SHP77 treated with DMSO at 0.1 percent for 48 hours (cell line): ENCODE measurements at regions not wholly inside any gene's neighbourhood (a gene's known extent, or its start where the extent isn't known, plus 50 kb on each side); places are given as distances from the start of the nearest gene placed in this dataset.
"Not testable (repeated sequence)": the region's sequence is repeated elsewhere in the genome, so short reads cannot be mapped to it uniquely, and the experiment has no call there.

Source experiments
- DNase-seq: peaks from one replicate; lab custom pipeline; 2025; lab: John Stamatoyannopoulos, UW

DNA sequence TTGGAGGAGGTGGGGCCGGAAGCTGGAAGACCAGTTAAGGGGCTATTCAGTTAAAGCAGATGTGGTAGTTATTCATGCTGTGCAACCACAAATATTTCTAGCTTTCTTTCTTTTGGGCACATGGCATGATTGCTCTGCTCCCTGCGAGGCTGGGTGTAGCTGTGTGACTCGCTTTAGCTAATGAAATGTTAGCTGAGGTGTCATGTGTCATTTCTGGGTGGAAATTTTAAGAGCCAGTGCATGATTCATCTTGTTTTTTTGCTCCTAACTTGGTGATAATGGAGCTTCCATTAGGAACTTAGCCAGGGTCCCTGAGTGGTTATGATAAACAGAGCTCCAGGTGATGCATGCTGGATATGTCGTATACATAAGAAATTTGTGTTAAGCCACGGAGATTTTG is 300.6 kb downstream of the SATB1 start:
- no peak for DNase-seq

- DNase-seq: no peak
Measured at GRCh38 chr3:18122264-18122663, 302.9 kb downstream of the SATB1 start.

DNA sequence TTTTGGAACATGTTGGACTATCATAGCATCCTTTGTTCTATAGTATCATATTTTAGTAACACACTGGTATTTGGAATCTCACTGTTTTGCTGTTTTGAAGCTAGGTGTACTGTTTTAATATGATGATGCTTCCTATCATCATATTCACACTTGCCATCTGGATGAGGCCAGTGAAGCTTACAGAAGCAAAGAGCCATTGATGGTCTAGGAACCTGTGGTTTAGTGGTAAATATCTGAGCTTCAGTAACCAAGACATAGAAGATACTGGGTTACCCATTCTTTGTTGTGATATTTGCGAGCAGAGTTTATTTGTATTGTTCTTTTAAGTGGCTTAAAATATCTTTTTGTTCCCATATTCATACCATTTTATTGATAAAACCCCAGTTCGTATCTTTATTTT is 304.1 kb downstream of the SATB1 start:
- no peak for DNase-seq

GRCh38 chr3:18119866-18120265 is 305.3 kb downstream of the SATB1 start:
- no peak for DNase-seq

GRCh38 chr3:18114894-18115293 is 310.2 kb downstream of the SATB1 start:
- DNase-seq: no peak

GRCh38 chr3:18113417-18113816 is 311.7 kb downstream of the SATB1 start:
- DNase-seq: no peak

- DNase-seq: no peak
Measured at GRCh38 chr3:18112674-18113375, 312.3 kb downstream of the SATB1 start.

- no peak for DNase-seq
Measured at GRCh38 chr3:18111796-18112232, 313.3 kb downstream of the SATB1 start.

- no peak for DNase-seq
Measured at GRCh38 chr3:18103591-18103990, 321.5 kb downstream of the SATB1 start.

DNA sequence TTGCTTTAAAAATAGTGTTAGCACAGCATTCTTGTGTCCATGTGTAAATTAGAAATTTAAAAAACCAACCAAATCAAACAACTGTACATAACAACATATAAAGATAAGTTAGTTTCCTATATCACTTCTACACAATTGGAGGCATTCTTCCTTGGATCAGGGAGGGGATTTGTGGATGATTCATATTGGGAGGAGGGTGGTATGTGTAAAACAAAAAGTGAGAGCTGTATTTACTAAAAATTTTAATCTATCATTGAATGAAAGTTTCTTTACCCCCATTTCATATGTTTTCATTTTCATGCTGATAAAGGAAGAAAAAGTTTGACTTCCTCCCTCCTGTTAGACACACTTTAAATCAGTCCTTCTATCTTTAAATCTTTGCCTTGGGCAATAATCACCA is 325.0 kb downstream of the SATB1 start:
- no peak for DNase-seq

DNA sequence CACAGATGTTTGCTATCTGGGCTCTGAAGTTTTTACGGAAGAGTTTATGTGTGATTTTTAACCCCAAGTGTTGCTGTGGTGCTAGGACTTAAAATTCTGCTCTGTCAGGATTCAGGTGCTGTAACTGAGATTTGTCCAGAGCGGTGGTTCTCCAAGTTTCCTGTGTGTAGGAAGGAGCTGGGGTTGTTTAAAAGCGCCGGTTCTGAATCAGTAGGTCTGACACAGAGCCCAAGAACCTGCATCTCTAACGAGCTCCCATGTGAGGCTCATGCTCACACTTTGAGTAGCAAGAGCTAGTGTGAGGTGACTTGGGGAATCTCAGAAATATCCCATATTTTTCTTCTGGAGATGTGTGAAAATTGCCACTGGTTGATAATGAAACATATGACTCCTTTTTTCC is 325.5 kb downstream of the SATB1 start:
- DNase-seq: no peak

DNA sequence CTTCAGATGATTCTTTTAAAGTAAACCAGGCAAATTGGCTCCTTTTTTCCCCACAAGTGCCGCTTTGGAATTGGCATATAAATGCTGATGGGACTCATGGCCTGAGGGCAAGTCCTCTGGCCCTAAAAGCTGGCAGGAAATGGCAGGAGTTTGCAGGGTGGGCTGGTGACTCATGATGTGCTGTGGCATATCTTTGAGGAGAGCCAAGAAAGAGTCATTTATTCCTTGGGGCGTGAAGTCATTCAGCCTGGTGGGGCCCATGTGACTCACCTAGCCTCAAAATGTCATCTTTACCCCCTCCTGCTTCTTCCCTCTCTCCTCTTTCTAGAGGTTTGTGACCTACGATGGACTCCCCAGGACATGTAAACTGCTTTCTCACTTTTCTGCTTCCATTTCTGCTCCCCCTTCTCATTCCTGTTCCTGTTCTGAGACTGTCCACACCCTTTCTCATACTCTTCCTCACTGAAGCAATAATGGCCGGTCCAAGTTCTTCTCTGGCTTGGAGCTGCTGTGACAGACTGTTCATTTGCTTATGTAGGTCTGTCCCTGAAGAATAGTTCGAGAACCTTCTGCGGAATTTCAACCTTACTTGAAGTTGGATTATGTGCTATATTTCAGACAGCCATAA is 326.1 kb downstream of the SATB1 start:
- DNase-seq: no peak

DNA sequence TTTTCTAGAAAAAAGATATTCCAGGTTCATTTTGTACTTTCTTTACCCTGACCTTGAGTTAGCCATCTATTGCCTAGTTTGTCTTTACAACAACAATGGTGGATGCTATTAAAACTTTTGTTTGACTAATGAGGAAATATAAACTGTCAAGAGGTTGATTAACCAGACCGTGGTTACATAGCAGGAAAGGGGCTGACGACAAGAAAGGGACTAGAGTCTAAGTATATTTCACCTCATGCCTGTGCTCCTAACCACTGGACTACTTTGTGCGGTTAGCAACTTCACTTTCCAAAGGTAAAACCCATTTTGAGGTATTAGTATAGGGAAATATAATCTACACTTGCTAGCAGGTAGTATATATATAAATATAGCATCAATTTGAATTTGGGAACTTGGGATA is 327.1 kb downstream of the SATB1 start:
- DNase-seq: no peak

DNA sequence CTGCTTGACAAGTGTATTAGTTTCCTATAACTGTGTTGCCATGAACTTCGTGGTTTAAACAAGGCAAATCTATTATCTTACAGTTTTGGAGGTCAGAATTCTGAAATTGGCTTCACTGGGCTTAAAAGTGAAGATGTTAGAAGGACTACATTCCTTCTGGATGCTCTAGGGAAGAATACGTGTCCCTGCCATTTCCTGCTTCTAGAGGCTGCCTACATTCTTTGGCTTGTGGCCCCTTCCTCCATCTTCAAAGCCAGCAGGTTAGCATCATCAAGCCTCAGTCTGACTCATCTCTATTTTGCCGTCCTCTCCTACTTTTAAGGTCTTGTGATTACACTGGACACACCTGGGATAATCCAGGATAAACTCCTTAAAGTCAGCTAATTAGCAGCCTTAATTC is 327.7 kb downstream of the SATB1 start:
- no peak for DNase-seq

DNA sequence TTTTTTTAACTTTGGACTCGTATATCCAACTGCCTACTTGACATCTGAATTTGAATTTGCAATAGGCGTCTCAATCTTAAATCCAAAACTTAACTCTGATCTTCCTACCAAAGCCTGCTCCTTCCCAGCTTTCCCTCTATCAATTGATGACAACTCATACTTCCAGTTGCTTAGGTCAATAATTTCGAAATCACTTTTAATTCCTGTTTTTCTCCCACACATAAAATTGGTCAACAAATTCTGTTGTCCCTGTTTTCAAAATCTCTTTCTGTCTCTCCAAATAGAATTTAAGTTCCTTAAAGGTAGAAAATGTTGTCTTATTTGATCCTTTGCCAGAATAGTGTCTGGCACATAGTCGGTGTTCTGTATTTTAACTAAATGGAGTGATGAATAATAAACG is 332.4 kb downstream of the SATB1 start:
- DNase-seq: no peak

DNA sequence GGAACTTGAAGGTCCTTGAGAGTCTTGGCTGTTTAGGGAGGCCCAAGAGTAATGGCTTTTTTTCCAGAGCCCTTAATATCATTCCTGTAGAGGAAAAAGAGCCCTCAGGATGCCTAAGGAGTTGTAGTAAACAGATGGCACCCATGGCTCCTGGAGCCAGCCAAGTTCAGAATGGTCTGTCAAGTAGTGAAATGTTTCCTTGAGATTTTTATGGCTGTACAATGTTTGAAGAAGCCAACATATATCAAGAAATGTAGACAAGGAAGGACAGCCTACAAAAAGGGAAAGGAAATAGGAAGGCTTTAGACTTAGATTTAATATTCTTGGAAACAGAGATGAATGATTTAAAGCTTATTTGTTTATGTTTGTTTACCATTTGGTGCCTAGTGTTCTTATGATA is 334.8 kb downstream of the SATB1 start:
- no peak for DNase-seq

DNA sequence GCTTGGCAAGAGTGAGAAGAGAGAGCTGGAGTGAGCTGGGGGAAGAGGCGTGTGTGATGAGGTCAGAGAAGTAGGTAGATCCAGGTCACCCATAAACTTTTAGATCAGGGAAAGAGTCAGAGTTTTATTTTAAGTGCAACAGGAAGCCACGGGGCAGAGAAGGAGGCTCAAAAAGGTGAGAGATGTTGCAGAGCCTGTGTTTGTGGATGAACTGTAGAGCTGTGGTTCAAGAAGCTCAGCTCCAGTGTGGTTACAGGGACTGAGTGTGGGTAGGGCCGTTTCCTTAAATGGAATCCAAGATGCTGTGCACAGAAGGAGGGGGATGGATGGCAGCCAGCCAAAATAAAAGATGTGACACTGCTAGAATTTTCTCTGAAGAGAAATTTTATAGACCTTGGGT is 337.2 kb downstream of the SATB1 start:
- no peak for DNase-seq

DNA sequence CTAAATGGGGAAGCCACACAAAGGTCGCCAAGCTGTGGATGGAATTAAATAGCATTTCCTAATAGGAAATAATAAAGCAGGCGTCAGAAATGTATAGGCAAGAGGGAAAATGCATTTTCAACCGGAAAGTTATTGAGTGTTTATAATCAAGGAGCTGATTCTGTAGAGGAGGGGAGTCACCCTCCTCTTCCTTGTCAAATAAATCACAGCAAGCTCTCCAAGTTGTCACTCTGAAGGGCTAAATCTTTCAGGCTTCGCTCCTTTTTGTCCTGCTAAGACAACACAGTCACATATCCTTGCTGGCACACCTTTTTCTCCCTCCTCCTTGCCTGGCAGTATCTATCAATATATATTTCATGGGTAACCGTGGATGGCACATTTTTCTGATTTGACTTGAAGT is 338.4 kb downstream of the SATB1 start:
- DNase-seq: no peak

- DNase-seq: no peak
Measured at GRCh38 chr3:18086078-18086477, 339.1 kb downstream of the SATB1 start.

DNA sequence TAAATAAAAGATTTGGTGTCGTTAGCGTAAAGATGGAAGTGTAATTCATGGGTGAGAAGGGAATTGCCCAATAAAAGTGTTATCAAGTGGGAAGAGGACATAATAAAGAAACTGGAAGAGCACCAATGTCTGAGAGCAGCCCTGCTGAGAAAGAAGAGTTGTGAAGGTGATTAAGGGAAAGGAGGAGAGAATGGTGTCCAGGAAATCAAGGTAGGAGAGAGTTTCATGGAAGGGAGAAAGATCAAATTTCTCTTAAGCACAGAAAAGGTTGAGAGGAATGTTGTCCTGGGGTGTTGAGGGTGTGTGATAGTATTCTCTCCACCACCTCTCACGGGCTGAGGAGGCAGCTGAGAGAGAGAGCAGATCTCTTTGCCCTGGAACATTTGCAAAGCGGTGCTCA is 339.7 kb downstream of the SATB1 start:
- DNase-seq: no peak

DNA sequence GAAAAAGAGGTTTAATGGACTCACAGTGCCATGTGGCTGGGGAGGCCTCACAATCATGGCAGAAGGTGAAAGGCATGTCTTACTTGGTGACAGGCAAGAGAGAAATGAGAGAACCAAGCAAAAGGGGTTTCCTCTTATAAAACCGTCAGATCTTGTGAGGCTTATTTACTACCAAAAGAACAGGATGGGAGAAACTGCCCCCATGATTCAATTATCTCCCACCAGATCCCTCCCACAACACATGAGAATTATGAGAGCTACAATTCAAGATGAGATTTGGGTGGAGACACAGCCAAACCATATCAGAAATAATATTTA is 340.8 kb upstream of the TBC1D5 start:
- DNase-seq: not testable (repeated sequence)

GRCh38 chr3:18082551-18083272 is 340.3 kb upstream of the TBC1D5 start:
- no peak for DNase-seq

GRCh38 chr3:18080198-18080689 is 337.8 kb upstream of the TBC1D5 start:
- DNase-seq: no peak
